Duodenal mucosa (tissue), 2 donors: ENCODE measurements at regions not wholly inside any gene's neighbourhood (a gene's known extent, or its start where the extent isn't known, plus 50 kb on each side); places are given as distances from the start of the nearest gene placed in this dataset.
"Not testable (repeated sequence)": the region's sequence is repeated elsewhere in the genome, so short reads cannot be mapped to it uniquely, and the experiment has no call there.

Experiments
- H3K27ac ChIP-seq: one replicate; pipeline ENCODE4 v1.7.0; 2013; ENCODE audit warnings: low read depth, low read length
- H3K27me3 ChIP-seq, 2 donors: one replicate each; pipeline ENCODE4 v1.7.0; 2013; ENCODE audit warnings: low read length in 2 of 2, control low read depth in 1 of 2; ENCODE audit not compliant: insufficient read depth in 2 of 2, control insufficient read depth in 1 of 2
- H3K36me3 ChIP-seq, 2 donors: one replicate each; pipeline ENCODE4 v1.7.0; 2013; ENCODE audit warnings: low read length in 2 of 2, control low read depth in 1 of 2; ENCODE audit not compliant: insufficient read depth in 2 of 2, control insufficient read depth in 1 of 2
- H3K4me1 ChIP-seq, 2 donors: one replicate each; pipeline ENCODE4 v1.7.0; 2013; ENCODE audit warnings: low read length in 2 of 2, control low read depth in 1 of 2; ENCODE audit not compliant: insufficient read depth in 2 of 2, control insufficient read depth in 1 of 2
- H3K4me3 ChIP-seq, 2 donors: one replicate each; pipeline ENCODE4 v1.7.0; 2013; ENCODE audit warnings: low read length in 2 of 2, low read depth in 1 of 2
- H3K9ac ChIP-seq, 2 donors: one replicate each; pipeline ENCODE4 v1.7.0; 2013; ENCODE audit warnings: low read length in 2 of 2, low read depth in 1 of 2
- H3K9me3 ChIP-seq, 2 donors: one replicate each; pipeline ENCODE4 v1.7.0; 2013; ENCODE audit warnings: low read length in 2 of 2, control low read depth in 1 of 2; ENCODE audit not compliant: control insufficient read depth in 1 of 2

- not testable (repeated sequence) for H3K9ac ChIP-seq, H3K4me1 ChIP-seq, H3K9me3 ChIP-seq, H3K4me3 ChIP-seq, H3K27me3 ChIP-seq, H3K27ac ChIP-seq, H3K36me3 ChIP-seq
These were observed 1362.0 kb downstream of the CDH12 start for GRCh38 chr5:21491182-21491581.

GRCh38 chr5:21488828-21489227 is 1364.3 kb downstream of the CDH12 start:
- not testable (repeated sequence) for H3K4me3 ChIP-seq, H3K36me3 ChIP-seq, H3K9me3 ChIP-seq, H3K27me3 ChIP-seq, H3K4me1 ChIP-seq, H3K27ac ChIP-seq, H3K9ac ChIP-seq

GRCh38 chr5:21485458-21486000 is 1367.6 kb downstream of the CDH12 start:
- not testable (repeated sequence) for H3K4me1 ChIP-seq, H3K27ac ChIP-seq, H3K9ac ChIP-seq, H3K9me3 ChIP-seq, H3K36me3 ChIP-seq, H3K27me3 ChIP-seq, H3K4me3 ChIP-seq

- H3K27me3 ChIP-seq, H3K36me3 ChIP-seq, H3K4me3 ChIP-seq, H3K4me1 ChIP-seq, H3K9ac ChIP-seq, H3K27ac ChIP-seq, H3K9me3 ChIP-seq: not testable (repeated sequence)
These were observed 1368.7 kb downstream of the CDH12 start for GRCh38 chr5:21484498-21484889.

GRCh38 chr5:21483790-21484497 is 1369.2 kb downstream of the CDH12 start:
- not testable (repeated sequence) for H3K4me1 ChIP-seq, H3K4me3 ChIP-seq, H3K27ac ChIP-seq, H3K36me3 ChIP-seq, H3K27me3 ChIP-seq, H3K9me3 ChIP-seq, H3K9ac ChIP-seq

GRCh38 chr5:21482983-21483650 is 1370.0 kb downstream of the CDH12 start:
- not testable (repeated sequence) for H3K27me3 ChIP-seq, H3K36me3 ChIP-seq, H3K9me3 ChIP-seq, H3K27ac ChIP-seq, H3K9ac ChIP-seq, H3K4me3 ChIP-seq, H3K4me1 ChIP-seq

GRCh38 chr5:21482522-21482921 is 1370.6 kb downstream of the CDH12 start:
- not testable (repeated sequence) for H3K27ac ChIP-seq, H3K4me1 ChIP-seq, H3K4me3 ChIP-seq, H3K9ac ChIP-seq, H3K36me3 ChIP-seq, H3K27me3 ChIP-seq, H3K9me3 ChIP-seq

GRCh38 chr5:21481320-21482270 is 1371.5 kb downstream of the CDH12 start:
- H3K4me3 ChIP-seq, H3K27me3 ChIP-seq, H3K9ac ChIP-seq, H3K27ac ChIP-seq, H3K4me1 ChIP-seq, H3K9me3 ChIP-seq, H3K36me3 ChIP-seq: not testable (repeated sequence)

GRCh38 chr5:21480054-21480453 is 1373.1 kb downstream of the CDH12 start:
- H3K36me3 ChIP-seq, H3K9me3 ChIP-seq, H3K4me3 ChIP-seq, H3K9ac ChIP-seq, H3K4me1 ChIP-seq, H3K27ac ChIP-seq, H3K27me3 ChIP-seq: not testable (repeated sequence)

GRCh38 chr5:21473981-21474380 is 1379.2 kb downstream of the CDH12 start:
- not testable (repeated sequence) for H3K4me3 ChIP-seq, H3K4me1 ChIP-seq, H3K27ac ChIP-seq, H3K9me3 ChIP-seq, H3K27me3 ChIP-seq, H3K9ac ChIP-seq
- H3K36me3 ChIP-seq = peaks cover 0 to 12% of the 10 kb centered on the region in 2 donors
